Ishikawa (cell line): ENCODE measurements at regions not wholly inside any gene's neighbourhood (a gene's known extent, or its start where the extent isn't known, plus 50 kb on each side); places are given as distances from the start of the nearest gene placed in this dataset.

Experiments
- EGR1 ChIP-seq: IDR thresholded peaks from 2 replicates; pipeline ENCODE4 v1.6.1; 2012
- EP300 ChIP-seq: IDR thresholded peaks from 2 replicates; pipeline ENCODE4 v1.6.1; 2012; ENCODE audit warnings: borderline replicate concordance
- RAD21 ChIP-seq: IDR thresholded peaks from 2 replicates; pipeline ENCODE4 v1.6.1; 2012; ENCODE audit warnings: low read depth
- TEAD4 ChIP-seq: IDR thresholded peaks from 2 replicates; pipeline ENCODE4 v1.6.1; 2012

- TF ChIP-seq EP300 (no peak), TEAD4 (no peak), RAD21 (no peak), EGR1 (no peak)
These were observed 1368.6 kb downstream of the FSTL5 start for GRCh38 chr4:160795216-160795615.
